HepG2 (cell line): ENCODE measurements at regions not wholly inside any gene's neighbourhood (a gene's known extent, or its start where the extent isn't known, plus 50 kb on each side); places are given as distances from the start of the nearest gene placed in this dataset.
"Not testable (repeated sequence)": the region's sequence is repeated elsewhere in the genome, so short reads cannot be mapped to it uniquely, and the experiment has no call there.

Experiments
- ATF6 ChIP-seq: sonication (generic); formaldehyde crosslinking; conservative IDR thresholded peaks from 2 replicates; pipeline ENCODE4 v1.4.0; 2020; ENCODE audit warnings: missing genetic modification reagents
- ESRRA ChIP-seq: sonication (generic); formaldehyde crosslinking; IDR thresholded peaks from 2 replicates; pipeline ENCODE4 v1.5.1; 2020; ENCODE audit warnings: mild to moderate bottlenecking, low read depth, missing genetic modification reagents
- HNRNPH1 ChIP-seq: fragments of 200-400 bp; formaldehyde crosslinking; optimal IDR thresholded peaks from 2 replicates; pipeline ENCODE3; 2017; ENCODE audit warnings: mild to moderate bottlenecking, low read depth, low read length
- NFYC ChIP-seq: IDR thresholded peaks from 2 replicates; pipeline ENCODE4 v1.6.1; 2016; ENCODE audit warnings: missing genetic modification reagents, missing compliant biosample characterization
- POLR2A ChIP-seq, 2 experiments: IDR thresholded peaks; 2 replicates each; pipeline ENCODE4 v1.6.1; 2011; ENCODE audit warnings: low read depth in 2 of 2, low read length in 2 of 2, mild to moderate bottlenecking in 1 of 2, moderate library complexity in 1 of 2; ENCODE audit not compliant: insufficient read depth in 1 of 2
- RAD51 ChIP-seq: fragments of 450-650 bp; IDR thresholded peaks from 2 replicates; pipeline ENCODE4 v1.6.1; 2016; ENCODE audit warnings: borderline replicate concordance
- ZSCAN9 ChIP-seq: IDR thresholded peaks from 2 replicates; pipeline ENCODE4 v1.6.1; 2016; ENCODE audit warnings: borderline replicate concordance

GRCh38 chr12:5290368-5290767 lies 141.5 kb upstream of the NTF3 start:
- TF ChIP-seq ZSCAN9 (CRISPR knock-in tag); POLR2A (IDR thresholded peaks at IDR 0.05; ENCODE audit: insufficient read depth in 1 of 2, low read depth in 2 of 2, low read length in 2 of 2); NFYC (CRISPR knock-in tag); RAD51; ATF6; ESRRA (CRISPR knock-in tag); HNRNPH1: not testable (repeated sequence)
